Adrenal gland (tissue), 9 donors: ENCODE measurements at regions not wholly inside any gene's neighbourhood (a gene's known extent, or its start where the extent isn't known, plus 50 kb on each side); places are given as distances from the start of the nearest gene placed in this dataset.

Experiments
- DNase-seq, 7 donors: peaks; one replicate each; pipeline ENCODE4 v3.0.0-alpha.2; 2019 to 2020
- H3K27ac ChIP-seq, 5 donors: fragments of 200-600 bp; sonication (generic) in 4 of 5; 1 replicate in 3 of 5; 2 replicates in 2 of 5; pipeline versions ENCODE4 v1.5.1 to v1.8.0; 2016 to 2020; ENCODE audit warnings: mild to moderate bottlenecking in 1 of 5
- H3K27me3 ChIP-seq: fragments of 200-600 bp; 2 replicates; pipeline ENCODE4 v1.8.0; 2021
- H3K36me3 ChIP-seq, 2 donors: fragments of 200-600 bp; replicated peaks in 1 of 2; 1 replicate in 1 of 2; 2 replicates in 1 of 2; pipeline versions ENCODE4 v1.5.1 to v1.8.0; 2018 to 2022
- H3K4me1 ChIP-seq, 2 donors: fragments of 200-600 bp; replicated peaks in 1 of 2; 1 replicate in 1 of 2; 2 replicates in 1 of 2; pipeline versions ENCODE4 v1.5.1 to v1.8.0; 2018 to 2021
- H3K4me3 ChIP-seq, 4 donors: fragments of 200-600 bp; sonication (generic) in 3 of 4; one replicate each; pipeline ENCODE4 v1.5.1; 2016 to 2018
- H3K9me3 ChIP-seq, 3 donors: fragments of 200-600 bp; sonication (generic) in 1 of 3; replicated peaks in 1 of 3; 1 replicate in 2 of 3; 2 replicates in 1 of 3; pipeline versions ENCODE4 v1.5.1 to v1.8.0; 2016 to 2021
- POLR2A ChIP-seq, 2 donors: fragments of 450-650 bp; IDR thresholded peaks; one replicate each; pipeline ENCODE4 v1.6.1; 2017; ENCODE audit warnings: antibody characterized with exemption in 2 of 2, mild to moderate bottlenecking in 2 of 2, moderate library complexity in 1 of 2
- WGBS, 4 donors: extraction: QIAGEN DNeasy Blood & Tissue Kit in 2 of 4; methylation state at CpG; one replicate each; pipeline versions ENCODE4 v1.1.5 to v1.1.7; 2013 to 2017; 5-methylcytosine and 5-hydroxymethylcytosine counted together
- intact Hi-C, 2 donors: fragments of 100-400 bp; cut with DNase I; formaldehyde crosslinking; loops; one replicate each; pipeline versions ENCODE4 v1.14.1 to v1.15.0; 2022 to 2023
- TF ChIP-seq, protein P1 (sequence below), 6 experiments: fragments of 450-650 bp in 4 of 6; fragments of 200-600 bp in 2 of 6; sonication (generic) in 1 of 6; IDR thresholded peaks; 1 replicate in 5 of 6; 2 replicates in 1 of 6; pipeline versions ENCODE4 v1.5.1 to v1.8.0; 2016 to 2021; ENCODE audit warnings: antibody characterized with exemption in 6 of 6, mild to moderate bottlenecking in 2 of 6, moderate library complexity in 1 of 6
- donor health status: healthy with polysubstance abuse.
- donor health status: Bipolar disorder and iron deficiency.
- donor health status: DM: yes; HTN: yes; CAD: no.
- donor health status: DM: no; HTN: no; CAD: no.
- donor health status: DM: no; HTN: no; CAD: no.

- Histone ChIP-seq H3K36me3 (no peaks in the 10 kb centered on the region), H3K4me1 (peaks cover 0 to 3% of the 10 kb centered on the region in 2 donors), H3K27me3 (no peaks in the 10 kb centered on the region), H3K9me3 (no peaks in the 10 kb centered on the region), H3K4me3 (no peak overlapping the region), H3K27ac (no peak overlapping the region)
- WGBS, 4 donors: 51 to 66% (median 56%) methylated on average over 3 of the region's 3 CpGs
- no peak for DNase-seq
- intact Hi-C loops: no loop called here
- TF ChIP-seq, protein P1, sequence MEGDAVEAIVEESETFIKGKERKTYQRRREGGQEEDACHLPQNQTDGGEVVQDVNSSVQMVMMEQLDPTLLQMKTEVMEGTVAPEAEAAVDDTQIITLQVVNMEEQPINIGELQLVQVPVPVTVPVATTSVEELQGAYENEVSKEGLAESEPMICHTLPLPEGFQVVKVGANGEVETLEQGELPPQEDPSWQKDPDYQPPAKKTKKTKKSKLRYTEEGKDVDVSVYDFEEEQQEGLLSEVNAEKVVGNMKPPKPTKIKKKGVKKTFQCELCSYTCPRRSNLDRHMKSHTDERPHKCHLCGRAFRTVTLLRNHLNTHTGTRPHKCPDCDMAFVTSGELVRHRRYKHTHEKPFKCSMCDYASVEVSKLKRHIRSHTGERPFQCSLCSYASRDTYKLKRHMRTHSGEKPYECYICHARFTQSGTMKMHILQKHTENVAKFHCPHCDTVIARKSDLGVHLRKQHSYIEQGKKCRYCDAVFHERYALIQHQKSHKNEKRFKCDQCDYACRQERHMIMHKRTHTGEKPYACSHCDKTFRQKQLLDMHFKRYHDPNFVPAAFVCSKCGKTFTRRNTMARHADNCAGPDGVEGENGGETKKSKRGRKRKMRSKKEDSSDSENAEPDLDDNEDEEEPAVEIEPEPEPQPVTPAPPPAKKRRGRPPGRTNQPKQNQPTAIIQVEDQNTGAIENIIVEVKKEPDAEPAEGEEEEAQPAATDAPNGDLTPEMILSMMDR (IDR thresholded peaks at IDR 0.05): no peak
- no peak for TF ChIP-seq POLR2A (IDR thresholded peaks at IDR 0.05)
Measured at GRCh38 chr12:74889563-74890236, 319.9 kb downstream of the KCNC2 start.

DNA sequence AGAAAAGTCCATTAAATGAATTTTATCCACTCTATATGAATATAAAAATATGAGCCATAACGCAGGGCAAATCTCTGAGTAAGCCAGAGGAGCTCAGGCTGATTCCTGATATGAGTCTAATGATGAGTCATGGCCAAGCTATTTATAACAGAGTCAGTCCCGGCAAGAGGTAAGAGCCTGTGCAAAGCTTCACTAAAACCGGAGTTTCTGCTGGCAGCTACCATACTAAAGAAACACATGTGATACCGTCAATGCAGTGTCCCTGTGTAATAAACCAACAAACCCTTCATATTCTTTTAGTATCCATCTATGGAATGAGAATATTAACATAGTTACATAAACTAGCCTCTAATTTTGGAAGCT lies 319.4 kb downstream of the KCNC2 start:
- Histone ChIP-seq H3K36me3 (no peaks in the 10 kb centered on the region), H3K4me3 (no peak overlapping the region), H3K27ac (no peak overlapping the region), H3K27me3 (no peaks in the 10 kb centered on the region), H3K4me1 (peaks cover 0 to 3% of the 10 kb centered on the region in 2 donors), H3K9me3 (no peaks in the 10 kb centered on the region)
- WGBS, 4 donors: 11 to 21% (median 17%) methylated on average over 4 of the region's 4 CpGs
- no peak for TF ChIP-seq POLR2A (IDR thresholded peaks at IDR 0.05)
- TF ChIP-seq, protein P1 (IDR thresholded peaks at IDR 0.05): no peak
- peak; percentile 26 to 70 (median 52) for DNase-seq
- intact Hi-C loops: no loop called here

- no peak for TF ChIP-seq POLR2A (IDR thresholded peaks at IDR 0.05)
- TF ChIP-seq, protein P1 (IDR thresholded peaks at IDR 0.05): no peak
- H3K27me3 ChIP-seq: no peaks in the 10 kb centered on the region
- H3K9me3 ChIP-seq: no peaks in the 10 kb centered on the region
- H3K4me3 ChIP-seq: no peak overlapping the region
- no peak overlapping the region for H3K27ac ChIP-seq
- no peaks in the 10 kb centered on the region for H3K36me3 ChIP-seq
- WGBS, 4 donors: 21 to 43% (median 32%) methylated on average over 1 of the region's 1 CpG
- no peak for DNase-seq
- H3K4me1 ChIP-seq: peaks cover 0 to 3% of the 10 kb centered on the region in 2 donors
- intact Hi-C loops: no loop called here
Measured at GRCh38 chr12:74891083-74891668, 318.5 kb downstream of the KCNC2 start.

DNA sequence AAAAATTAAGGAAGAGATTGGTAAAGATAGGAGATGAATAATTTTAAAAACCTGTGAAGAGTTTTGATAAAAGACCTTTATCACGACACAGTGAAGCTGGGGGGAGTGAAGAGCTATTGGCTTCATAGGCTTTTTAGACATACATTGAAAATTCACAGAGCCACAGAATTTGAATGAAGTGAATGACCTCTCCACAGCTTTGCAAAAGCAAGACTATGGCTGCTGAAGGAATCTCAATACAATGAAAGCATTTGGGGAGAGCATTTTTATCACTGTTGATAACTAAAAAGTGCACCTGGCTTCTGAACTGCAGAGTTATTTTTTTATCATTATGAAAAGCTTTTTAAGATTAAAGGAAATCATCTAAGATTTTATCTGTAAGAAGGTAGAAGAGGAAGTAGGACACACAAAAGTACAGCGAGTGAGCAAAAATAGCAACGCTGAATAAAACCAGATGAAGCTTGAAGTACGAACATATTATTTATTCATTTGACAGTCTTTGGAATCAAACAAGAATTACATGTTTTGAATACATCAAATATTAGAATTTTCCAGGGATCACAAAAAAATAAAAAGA lies 317.5 kb downstream of the KCNC2 start:
- DNase-seq: no peak
- Histone ChIP-seq H3K4me3 (no peak overlapping the region), H3K9me3 (no peaks in the 10 kb centered on the region), H3K4me1 (peaks cover 0 to 3% of the 10 kb centered on the region in 2 donors), H3K27ac (no peak overlapping the region), H3K36me3 (no peaks in the 10 kb centered on the region), H3K27me3 (no peaks in the 10 kb centered on the region)
- TF ChIP-seq, protein P1 (IDR thresholded peaks at IDR 0.05): no peak
- intact Hi-C loops: no loop called here
- WGBS, 4 donors: 59 to 78% (median 65%) methylated on average over 4 of the region's 4 CpGs
